ENCODE measurements at regions not wholly inside any gene's neighbourhood (a gene's known extent, or its start where the extent isn't known, plus 50 kb on each side); places are given as distances from the start of the nearest gene placed in this dataset.

- TF ChIP-seq EHF (CRISPR knock-in tag; IDR thresholded peaks at IDR 0.05), result no peak
Observed at GRCh38 chr2:12126318-12126717, 379.9 kb downstream of the LPIN1 start (continued).

- TF ChIP-seq RNF2 (IDR thresholded peaks at IDR 0.05; ENCODE audit: borderline replicate concordance, low read depth) (no peak), ATOH8 (CRISPR knock-in tag; IDR thresholded peaks at IDR 0.05; ENCODE audit: low read depth) (no peak), BHLHE40 (IDR thresholded peaks at IDR 0.05; ENCODE audit: low read depth, low read length) (no peak), FOSB (CRISPR knock-in tag; IDR thresholded peaks at IDR 0.05) (no peak), MAX (IDR thresholded peaks at IDR 0.05) (no peak)
- DNase-seq (ENCODE audit: low read depth in 1 of 2, low spot score in 1 of 2), result no peak
- Histone ChIP-seq H3K4me3 (no peak overlapping the region), H3K27ac (no peak overlapping the region), H3K4me1 (no peaks in the 10 kb centered on the region), H3K4me2 (no peak overlapping the region), H3K9me3 (no peaks in the 10 kb centered on the region)
- 11% methylated on average over 2 of the region's 2 CpGs for WGBS (ENCODE audit: missing lambda C conversion rate)
- FAIRE-seq, result no peak
- POLR2A ChIA-PET, result no interaction called here
- CTCF ChIA-PET, result interaction anchor here (0.8 kb wide), 1 partner anchor 11 kb away, joined by 4 read pairs; no protein-coding TSS in a partner anchor
- no peak for ATAC-seq
Observed at GRCh38 chr2:12127638-12128037, 381.2 kb downstream of the LPIN1 start.

GRCh38 chr2:12131975-12132374 lies 385.5 kb downstream of the LPIN1 start:
- no peak overlapping the region for H3K4me2 ChIP-seq
- WGBS (ENCODE audit: missing lambda C conversion rate), result 6% methylated on average over 3 of the region's 3 CpGs

GRCh38 chr2:12141618-12142258 lies 395.3 kb downstream of the LPIN1 start:
- no peaks in the 10 kb centered on the region for H3K9me3 ChIP-seq
- no peak overlapping the region for H3K4me2 ChIP-seq
- no peak overlapping the region for H3K27ac ChIP-seq
- TF ChIP-seq MAFK (IDR thresholded peaks at IDR 0.05; ENCODE audit: partially characterized antibody) (peak; percentile 62), EHF (CRISPR knock-in tag; IDR thresholded peaks at IDR 0.05) (no peak), TFCP2L1 (CRISPR knock-in tag; IDR thresholded peaks at IDR 0.05) (no peak)
- no peaks in the 10 kb centered on the region for H3K4me1 ChIP-seq
- CTCF ChIA-PET, result no interaction called here
- no peak for ATAC-seq
- FAIRE-seq, result no peak
- H3K4me3 ChIP-seq, result no peak overlapping the region
- no peak for DNase-seq (ENCODE audit: low read depth in 1 of 2, low spot score in 1 of 2)
- POLR2A ChIA-PET, result no interaction called here
- 4% methylated on average over 1 of the region's 1 CpG for WGBS (ENCODE audit: missing lambda C conversion rate)

More at GRCh38 chr2:12131975-12132374, 385.5 kb downstream of the LPIN1 start:
- no peak for TF ChIP-seq FOSB (CRISPR knock-in tag; IDR thresholded peaks at IDR 0.05)
- TF ChIP-seq ESRRA (IDR thresholded peaks at IDR 0.05; ENCODE audit: borderline replicate concordance, low read length), result no peak
- TF ChIP-seq ZSCAN20 (CRISPR knock-in tag; IDR thresholded peaks at IDR 0.05), result no peak
- no peak for TF ChIP-seq CEBPB (IDR thresholded peaks at IDR 0.05)
- no peak for TF ChIP-seq NR3C1 (IDR thresholded peaks at IDR 0.05)
- TF ChIP-seq MAX (IDR thresholded peaks at IDR 0.05), result no peak
- no peak for TF ChIP-seq ZC3H11A (IDR thresholded peaks at IDR 0.05)
- TF ChIP-seq ATOH8 (CRISPR knock-in tag; IDR thresholded peaks at IDR 0.05; ENCODE audit: low read depth), result no peak
- TF ChIP-seq HOXB13 (CRISPR knock-in tag; IDR thresholded peaks at IDR 0.05; ENCODE audit: low read depth), result no peak
- no peak for TF ChIP-seq USF2 (IDR thresholded peaks at IDR 0.05)
- TF ChIP-seq RFX5 (IDR thresholded peaks at IDR 0.05), result no peak
- TF ChIP-seq RCOR1 (IDR thresholded peaks at IDR 0.05; ENCODE audit: low read depth, low read length), result no peak
- TF ChIP-seq JUNB (IDR thresholded peaks at IDR 0.05), result no peak
- TF ChIP-seq POLR2AphosphoS2 (conservative IDR thresholded peaks at IDR 0.05; ENCODE audit: low read length), result no peak
- ATAC-seq, result no peak; a peak in 1 of 6 replicates
- no peaks in the 10 kb centered on the region for H3K4me1 ChIP-seq
- POLR2A ChIA-PET, result no interaction called here
- no peak for FAIRE-seq
- CTCF ChIA-PET, result interaction anchor here (0.8 to 0.9 kb wide), 2 partner anchors 18 to 250 kb away, joined by 3 read pairs; no protein-coding TSS in a partner anchor
- H3K4me3 ChIP-seq, result no peak overlapping the region
- H3K27ac ChIP-seq, result no peak overlapping the region
- no peak for DNase-seq (ENCODE audit: low read depth in 1 of 2, low spot score in 1 of 2)
- H3K9me3 ChIP-seq, result no peaks in the 10 kb centered on the region

Measured in A549 (cell line).